ENCODE measurements at regions not wholly inside any gene's neighbourhood (a gene's known extent, or its start where the extent isn't known, plus 50 kb on each side); places are given as distances from the start of the nearest gene placed in this dataset.

GRCh38 chr12:20181416-20182180 is 186.7 kb upstream of the PDE3A start:
- 0 to 100% (median 62%) methylated on average over 1 to 2 of the region's 2 CpGs; no CpG with 5 or more reads in 1 of the 10 experiments for WGBS, 10 experiments
- no peak for ATAC-seq (replicated peaks in 6 of 8)
- no peak overlapping the region for H3K27ac ChIP-seq
- H3K4me1 ChIP-seq (replicated peaks in 1 of 2), result no peaks in the 10 kb centered on the region
- no peak overlapping the region for H3K4me3 ChIP-seq
- in situ Hi-C loops (cut with MboI; ENCODE audit: low pct_unique_long_range_greater_than_20kb in 2 of 9, low sequenced_read_pairs in 9 of 9, unreplicated experiment in 9 of 9), result no loop called here

- no peak overlapping the region for H3K4me3 ChIP-seq
Observed at GRCh38 chr12:20183563-20183962, 184.8 kb upstream of the PDE3A start.

GRCh38 chr12:20184514-20184913 is 183.8 kb upstream of the PDE3A start:
- WGBS, 10 experiments, result 17 to 88% (median 58%) methylated on average over 1 to 4 of the region's 4 CpGs
- in situ Hi-C loops (cut with MboI; ENCODE audit: low pct_unique_long_range_greater_than_20kb in 2 of 9, low sequenced_read_pairs in 9 of 9, unreplicated experiment in 9 of 9), result no loop called here
- Histone ChIP-seq H3K27ac (no peak overlapping the region), H3K4me3 (no peak overlapping the region), H3K4me1 (replicated peaks in 1 of 2) (no peaks in the 10 kb centered on the region)
- ATAC-seq (replicated peaks in 6 of 8), result no peak

More at GRCh38 chr12:20183563-20183962, 184.8 kb upstream of the PDE3A start:
- Histone ChIP-seq H3K27ac (no peak overlapping the region), H3K4me1 (replicated peaks in 1 of 2) (no peaks in the 10 kb centered on the region)
- no peak for ATAC-seq (replicated peaks in 6 of 8)
- 13 to 100% (median 100%) methylated on average over 1 of the region's 1 CpG; no CpG with 5 or more reads in 2 of the 10 experiments for WGBS, 10 experiments
- in situ Hi-C loops (cut with MboI; ENCODE audit: low pct_unique_long_range_greater_than_20kb in 2 of 9, low sequenced_read_pairs in 9 of 9, unreplicated experiment in 9 of 9), result no loop called here

- WGBS, 10 experiments, result 41 to 100% (median 85%) methylated on average over 2 to 5 of the region's 5 CpGs; no CpG with 5 or more reads in 1 of the 10 experiments
- no peak for ATAC-seq (replicated peaks in 6 of 8)
- in situ Hi-C loops (cut with MboI; ENCODE audit: low pct_unique_long_range_greater_than_20kb in 2 of 9, low sequenced_read_pairs in 9 of 9, unreplicated experiment in 9 of 9), result no loop called here
- Histone ChIP-seq H3K4me1 (replicated peaks in 1 of 2) (no peaks in the 10 kb centered on the region), H3K4me3 (no peak overlapping the region), H3K27ac (no peak overlapping the region)
Observed at GRCh38 chr12:20187456-20187855, 180.9 kb upstream of the PDE3A start.

- in situ Hi-C loops (cut with MboI; ENCODE audit: low pct_unique_long_range_greater_than_20kb in 2 of 9, low sequenced_read_pairs in 9 of 9, unreplicated experiment in 9 of 9), result no loop called here
- WGBS, 10 experiments, result 27 to 100% (median 84%) methylated on average over 2 to 5 of the region's 5 CpGs
- no peak overlapping the region for H3K4me3 ChIP-seq
- H3K27ac ChIP-seq, result no peak overlapping the region
- ATAC-seq (replicated peaks in 6 of 8), result no peak
- H3K4me1 ChIP-seq (replicated peaks in 1 of 2), result no peaks in the 10 kb centered on the region
Observed at GRCh38 chr12:20188930-20189653, 179.2 kb upstream of the PDE3A start.

- Histone ChIP-seq H3K4me3 (no peak overlapping the region), H3K27ac (no peak overlapping the region), H3K4me1 (replicated peaks in 1 of 2) (no peaks in the 10 kb centered on the region)
- in situ Hi-C loops (cut with MboI; ENCODE audit: low pct_unique_long_range_greater_than_20kb in 2 of 9, low sequenced_read_pairs in 9 of 9, unreplicated experiment in 9 of 9), result no loop called here
- ATAC-seq (replicated peaks in 6 of 8), result no peak
- WGBS, 10 experiments, result 17 to 100% (median 86%) methylated on average over 1 to 2 of the region's 2 CpGs; no CpG with 5 or more reads in 3 of the 10 experiments
Observed at GRCh38 chr12:20189767-20190166, 178.6 kb upstream of the PDE3A start.

GRCh38 chr12:20194171-20194570 is 174.2 kb upstream of the PDE3A start:
- Histone ChIP-seq H3K27ac (no peak overlapping the region), H3K4me3 (no peak overlapping the region), H3K4me1 (replicated peaks in 1 of 2) (no peaks in the 10 kb centered on the region)
- in situ Hi-C loops (cut with MboI; ENCODE audit: low pct_unique_long_range_greater_than_20kb in 2 of 9, low sequenced_read_pairs in 9 of 9, unreplicated experiment in 9 of 9), result no loop called here
- WGBS, 10 experiments, result 0 to 83% (median 37%) methylated on average over 1 to 4 of the region's 4 CpGs; no CpG with 5 or more reads in 1 of the 10 experiments
- ATAC-seq (replicated peaks in 6 of 8), result peak in 4 of 8 experiments; percentile 19 to 93 (median 76)

- ATAC-seq (replicated peaks in 6 of 8), result no peak
- Histone ChIP-seq H3K4me3 (no peak overlapping the region), H3K4me1 (replicated peaks in 1 of 2) (no peaks in the 10 kb centered on the region), H3K27ac (no peak overlapping the region)
- WGBS, 10 experiments, result 23 to 100% (median 82%) methylated on average over 1 to 4 of the region's 4 CpGs; no CpG with 5 or more reads in 1 of the 10 experiments
- in situ Hi-C loops (cut with MboI; ENCODE audit: low pct_unique_long_range_greater_than_20kb in 2 of 9, low sequenced_read_pairs in 9 of 9, unreplicated experiment in 9 of 9), result no loop called here
Observed at GRCh38 chr12:20196767-20197166, 171.6 kb upstream of the PDE3A start.

- in situ Hi-C loops (cut with MboI; ENCODE audit: low pct_unique_long_range_greater_than_20kb in 2 of 9, low sequenced_read_pairs in 9 of 9, unreplicated experiment in 9 of 9), result no loop called here
- no peaks in the 10 kb centered on the region for H3K4me1 ChIP-seq (replicated peaks in 1 of 2)
- no peak overlapping the region for H3K4me3 ChIP-seq
- H3K27ac ChIP-seq, result no peak overlapping the region
- ATAC-seq (replicated peaks in 6 of 8), result no peak
Observed at GRCh38 chr12:20197411-20197810, 170.9 kb upstream of the PDE3A start.

- in situ Hi-C loops (cut with MboI; ENCODE audit: low pct_unique_long_range_greater_than_20kb in 2 of 9, low sequenced_read_pairs in 9 of 9, unreplicated experiment in 9 of 9), result loop anchor here in 2 of 9 experiments (25.0 kb wide), 1 partner anchor 437 kb away; no protein-coding TSS in a partner anchor
- no peak overlapping the region for H3K4me3 ChIP-seq
- WGBS, 10 experiments, result 24 to 93% (median 80%) methylated on average over 1 to 3 of the region's 3 CpGs
- H3K4me1 ChIP-seq (replicated peaks in 1 of 2), result no peaks in the 10 kb centered on the region
- H3K27ac ChIP-seq, result no peak overlapping the region
- no peak for ATAC-seq (replicated peaks in 6 of 8)
Observed at GRCh38 chr12:20199780-20200179, 168.6 kb upstream of the PDE3A start.

- Histone ChIP-seq H3K4me1 (replicated peaks in 1 of 2) (no peaks in the 10 kb centered on the region), H3K27ac (no peak overlapping the region), H3K4me3 (no peak overlapping the region)
- in situ Hi-C loops (cut with MboI; ENCODE audit: low pct_unique_long_range_greater_than_20kb in 2 of 9, low sequenced_read_pairs in 9 of 9, unreplicated experiment in 9 of 9), result loop anchor here in 2 of 9 experiments (25.0 kb wide), 1 partner anchor 439 kb away; no protein-coding TSS in a partner anchor
- no peak for ATAC-seq (replicated peaks in 6 of 8)
Observed at GRCh38 chr12:20201733-20202132, 166.6 kb upstream of the PDE3A start.

GRCh38 chr12:20205854-20206253 is 162.5 kb upstream of the PDE3A start:
- H3K27ac ChIP-seq, result no peak overlapping the region
- no peak for ATAC-seq (replicated peaks in 6 of 8)
- no peaks in the 10 kb centered on the region for H3K4me1 ChIP-seq (replicated peaks in 1 of 2)
- WGBS, 10 experiments, result 47 to 100% (median 76%) methylated on average over 1 to 2 of the region's 2 CpGs; no CpG with 5 or more reads in 1 of the 10 experiments
- no peak overlapping the region for H3K4me3 ChIP-seq
- in situ Hi-C loops (cut with MboI; ENCODE audit: low pct_unique_long_range_greater_than_20kb in 2 of 9, low sequenced_read_pairs in 9 of 9, unreplicated experiment in 9 of 9), result loop anchor here in 2 of 9 experiments (25.0 kb wide), 1 partner anchor 444 kb away; no protein-coding TSS in a partner anchor

- in situ Hi-C loops (cut with MboI; ENCODE audit: low pct_unique_long_range_greater_than_20kb in 2 of 9, low sequenced_read_pairs in 9 of 9, unreplicated experiment in 9 of 9), result loop anchor here in 2 of 9 experiments (25.0 kb wide), 1 partner anchor 444 kb away; no protein-coding TSS in a partner anchor
- H3K4me3 ChIP-seq, result no peak overlapping the region
- 34 to 92% (median 52%) methylated on average over 1 to 2 of the region's 2 CpGs; no CpG with 5 or more reads in 1 of the 10 experiments for whole genome bisulfite sequencing, 10 experiments
- no peaks in the 10 kb centered on the region for H3K4me1 ChIP-seq (replicated peaks in 1 of 2)
- no peak overlapping the region for H3K27ac ChIP-seq
- ATAC-seq (replicated peaks in 6 of 8), result no peak
Observed at GRCh38 chr12:20206410-20206809, 161.9 kb upstream of the PDE3A start.
